Naive thymus-derived CD8-positive, alpha-beta T cell (primary cell): ENCODE measurements at regions not wholly inside any gene's neighbourhood (a gene's known extent, or its start where the extent isn't known, plus 50 kb on each side); places are given as distances from the start of the nearest gene placed in this dataset.

Experiments
- ATAC-seq, 2 donors: fragments of 150-1000 bp; cut with Tn5 transposase in 1 of 2; sonication (Bioruptor Pico), chemical (Tn5 transposase) in 1 of 2; 1 replicate in 1 of 2; 2 replicates in 1 of 2; pipeline ENCODE4 v1.10.0; 2021; ENCODE audit warnings: mild to moderate bottlenecking in 2 of 2, moderate library complexity in 2 of 2
- POLR2A ChIA-PET: fragments of 350-600 bp; sonication (Branson Sonifier 250); formaldehyde crosslinking; loops from one replicate; lab custom pipeline; 2021; ENCODE audit warnings: antibody characterized with exemption; lab: Charles Lee
- DNase-seq, 10 donors: peaks; one replicate each; pipeline versions ENCODE4 v3.0.0 to v3.0.0-alpha.2; 2020 to 2022
- H3K27ac Mint-ChIP-seq, 10 donors: one replicate each; pipeline ENCODE4 v1.8.0; 2020 to 2022; ENCODE audit warnings: mild to moderate bottlenecking in 10 of 10, mixed read lengths in 10 of 10, moderate library complexity in 4 of 10, inconsistent platforms in 1 of 10
- H3K27me3 Mint-ChIP-seq, 5 donors: one replicate each; pipeline ENCODE4 v1.8.0; 2021 to 2022; ENCODE audit warnings: mixed read lengths in 5 of 5
- H3K36me3 Mint-ChIP-seq, 3 donors: one replicate each; pipeline ENCODE4 v1.8.0; 2020 to 2022; ENCODE audit warnings: mixed read lengths in 3 of 3, mild to moderate bottlenecking in 2 of 3, inconsistent platforms in 1 of 3
- H3K4me1 Mint-ChIP-seq, 4 donors: one replicate each; pipeline ENCODE4 v1.8.0; 2021 to 2022; ENCODE audit warnings: mixed read lengths in 4 of 4
- H3K4me3 Mint-ChIP-seq, 10 donors: one replicate each; pipeline ENCODE4 v1.8.0; 2020 to 2022; ENCODE audit warnings: mild to moderate bottlenecking in 10 of 10, mixed read lengths in 10 of 10, moderate library complexity in 6 of 10, inconsistent platforms in 1 of 10
- H3K9me3 Mint-ChIP-seq, 9 donors: one replicate each; pipeline ENCODE4 v1.8.0; 2020 to 2022; ENCODE audit warnings: mixed read lengths in 9 of 9, mild to moderate bottlenecking in 3 of 9, inconsistent platforms in 1 of 9, moderate library complexity in 1 of 9

DNA sequence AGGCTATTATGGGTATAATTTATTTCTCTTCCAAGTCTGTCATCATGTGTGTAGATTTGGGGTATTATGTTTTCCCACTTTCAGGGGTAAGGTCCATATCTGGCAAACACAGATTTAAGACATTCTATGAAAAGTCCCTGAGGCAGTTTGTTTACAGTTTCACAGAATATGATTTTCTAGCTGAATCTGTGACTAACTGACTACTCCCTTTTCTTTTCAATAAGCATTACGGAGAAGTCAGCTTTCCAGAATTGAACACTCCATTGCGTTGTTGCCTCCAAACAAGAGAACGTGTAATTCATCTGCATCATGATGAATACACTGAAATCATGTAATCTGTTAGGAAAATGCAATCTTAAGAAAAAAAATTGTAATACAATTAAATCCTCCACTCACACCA is 226.7 kb upstream of the SFRP2 start:
- Mint-ChIP-seq H3K9me3 (no peaks in the 10 kb centered on the region), H3K27me3 (peaks cover 0 to 11% (median 4%) of the 10 kb centered on the region in 5 donors), H3K4me3 (no peak overlapping the region), H3K27ac (no peak overlapping the region), H3K36me3 (no peaks in the 10 kb centered on the region), H3K4me1 (no peaks in the 10 kb centered on the region)
- POLR2A ChIA-PET = no interaction called here
- no peak for ATAC-seq
- no peak for DNase-seq

DNA sequence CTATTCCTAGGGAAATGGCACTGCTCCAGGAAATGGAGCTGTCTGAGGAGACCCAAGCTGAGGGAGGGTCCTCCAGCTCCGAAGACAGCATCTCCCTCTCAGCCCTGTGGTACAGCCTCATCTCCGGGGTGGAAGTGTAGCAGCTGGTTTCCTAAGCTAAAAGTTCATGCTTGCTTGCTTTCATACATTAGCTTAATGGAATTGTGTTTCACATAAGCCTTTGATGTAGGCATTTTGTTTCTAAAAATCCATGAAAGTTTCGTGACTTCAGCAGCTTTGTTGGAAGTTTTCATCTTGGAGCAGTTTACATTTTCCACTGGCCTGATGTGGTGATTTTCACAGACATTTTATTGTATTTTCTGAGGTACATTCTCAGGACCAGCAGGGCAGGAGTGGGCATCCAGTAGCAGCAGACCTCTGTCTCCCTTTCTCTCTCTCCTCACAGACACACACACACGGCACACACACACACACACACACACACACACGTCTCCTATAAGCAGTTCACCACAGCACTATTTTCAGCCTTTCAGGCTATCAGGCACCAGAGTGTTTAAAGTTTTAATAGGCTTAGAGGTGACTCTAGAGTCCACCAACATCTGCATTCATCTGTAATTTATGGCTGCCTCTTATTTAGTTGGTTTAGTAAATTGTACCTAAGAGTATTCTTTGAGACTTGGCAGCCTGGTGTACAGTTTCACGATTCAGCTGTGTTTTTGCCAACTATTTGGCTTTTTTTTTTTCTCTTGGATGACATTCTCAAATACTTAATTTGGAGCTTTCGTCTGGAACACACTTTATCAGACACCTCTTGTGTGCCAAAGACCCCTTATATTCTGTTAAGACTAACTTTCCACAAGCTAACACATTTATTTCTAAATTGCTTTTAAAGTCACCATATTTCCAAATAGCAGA is 225.8 kb upstream of the SFRP2 start:
- Mint-ChIP-seq H3K27me3 (peaks cover 0 to 11% (median 4%) of the 10 kb centered on the region in 5 donors), H3K4me3 (no peak overlapping the region), H3K27ac (no peak overlapping the region), H3K4me1 (no peaks in the 10 kb centered on the region), H3K36me3 (no peaks in the 10 kb centered on the region), H3K9me3 (no peaks in the 10 kb centered on the region)
- POLR2A ChIA-PET = no interaction called here
- DNase-seq (no peak), ATAC-seq (no peak)

DNA sequence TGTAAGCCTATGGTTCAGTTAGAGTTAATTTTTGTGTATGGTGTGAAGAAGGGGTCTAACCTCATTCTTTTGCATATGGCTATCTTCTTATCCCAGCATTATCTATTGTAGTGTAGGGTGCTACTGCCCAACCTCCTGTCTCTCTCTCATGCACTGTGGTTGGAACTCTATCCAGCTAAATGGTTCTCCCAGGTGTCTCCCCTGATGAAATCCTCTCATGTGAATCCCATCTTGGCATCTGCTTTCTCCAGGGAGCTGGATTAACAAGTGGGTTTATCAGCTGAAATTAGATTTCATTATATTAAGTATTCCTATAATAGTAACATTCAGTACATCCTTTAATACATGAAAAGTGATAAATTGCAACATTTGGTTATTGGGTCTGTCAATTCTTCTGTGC is 224.7 kb upstream of the SFRP2 start:
- Mint-ChIP-seq H3K4me1 (no peaks in the 10 kb centered on the region), H3K27me3 (peaks cover 0 to 11% (median 4%) of the 10 kb centered on the region in 5 donors), H3K4me3 (no peak overlapping the region), H3K27ac (no peak overlapping the region), H3K9me3 (no peaks in the 10 kb centered on the region), H3K36me3 (no peaks in the 10 kb centered on the region)
- POLR2A ChIA-PET = no interaction called here
- ATAC-seq = no peak
- DNase-seq = no peak

DNA sequence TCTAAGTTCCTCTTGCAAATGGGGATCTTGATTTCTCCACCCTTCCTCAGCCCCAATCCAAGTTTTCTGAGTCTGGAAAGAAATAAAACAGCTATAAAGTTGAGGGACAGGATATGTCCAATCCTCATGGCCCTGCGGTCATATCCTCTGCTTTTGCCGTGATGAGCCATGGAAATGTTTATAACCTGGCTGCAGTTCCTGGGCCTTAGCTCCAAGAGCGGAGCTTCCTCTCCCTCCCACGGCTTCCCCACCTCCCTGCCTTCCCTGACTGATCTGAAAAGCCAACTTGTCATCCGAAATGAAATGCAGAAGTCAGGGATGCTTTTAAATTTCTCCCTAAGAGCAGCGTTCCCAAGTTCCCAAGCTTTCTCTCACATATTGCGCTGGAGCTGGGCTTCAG is 221.5 kb upstream of the SFRP2 start:
- Mint-ChIP-seq H3K36me3 (no peaks in the 10 kb centered on the region), H3K27ac (no peak overlapping the region)

DNA sequence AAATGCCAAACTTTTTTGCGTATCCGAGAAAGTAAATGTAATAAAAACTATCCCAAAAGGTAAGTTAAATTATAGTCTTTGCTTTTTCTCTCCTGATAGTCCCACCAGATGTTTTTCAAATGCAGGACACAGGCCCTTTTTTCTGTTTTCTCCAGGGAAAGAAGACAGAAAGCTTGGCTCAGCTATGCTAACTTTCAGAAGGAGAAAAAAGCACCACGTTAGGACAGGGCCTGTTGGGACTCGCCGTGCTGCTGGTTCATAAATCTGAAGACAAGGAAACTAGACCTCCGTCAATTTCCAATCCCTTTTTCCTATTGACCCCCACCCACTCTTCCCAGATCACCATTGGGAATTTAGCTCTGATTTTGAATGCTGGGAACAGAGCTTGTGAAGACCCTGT is 220.9 kb upstream of the SFRP2 start:
- Mint-ChIP-seq H3K27ac (no peak overlapping the region), H3K27me3 (peaks cover 0 to 6% (median 2%) of the 10 kb centered on the region in 5 donors), H3K36me3 (no peaks in the 10 kb centered on the region), H3K4me3 (no peak overlapping the region), H3K9me3 (no peaks in the 10 kb centered on the region), H3K4me1 (no peaks in the 10 kb centered on the region)
- DNase-seq (no peak), ATAC-seq (no peak)
- POLR2A ChIA-PET = no interaction called here

More for the DNA sequence above, 221.5 kb upstream of the SFRP2 start:
- POLR2A ChIA-PET = no interaction called here
- no peak for DNase-seq
- no peak for ATAC-seq
- Mint-ChIP-seq H3K9me3 (no peaks in the 10 kb centered on the region), H3K4me1 (no peaks in the 10 kb centered on the region), H3K4me3 (no peak overlapping the region), H3K27me3 (peaks cover 0 to 8% (median 0%) of the 10 kb centered on the region in 5 donors)

DNA sequence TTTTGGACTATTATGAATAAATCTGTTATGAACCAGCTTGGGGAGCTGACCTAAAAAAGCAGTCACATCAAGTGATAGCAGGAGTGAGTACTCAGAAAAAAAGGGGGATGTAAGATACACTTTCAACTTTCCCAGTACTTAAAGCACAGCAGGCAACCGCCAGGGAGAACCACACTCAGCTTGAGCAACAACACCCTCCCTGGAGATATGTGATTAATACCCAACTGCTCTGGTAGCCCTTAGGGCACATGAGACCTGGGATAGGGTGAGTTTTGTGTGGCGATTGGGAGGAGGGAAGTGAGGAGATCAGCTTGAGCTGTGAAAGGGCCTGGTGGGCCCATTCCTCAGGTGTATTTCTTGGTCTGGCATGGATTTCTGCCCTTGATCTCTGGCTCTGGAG is 220.3 kb upstream of the SFRP2 start:
- ATAC-seq = no peak

DNA sequence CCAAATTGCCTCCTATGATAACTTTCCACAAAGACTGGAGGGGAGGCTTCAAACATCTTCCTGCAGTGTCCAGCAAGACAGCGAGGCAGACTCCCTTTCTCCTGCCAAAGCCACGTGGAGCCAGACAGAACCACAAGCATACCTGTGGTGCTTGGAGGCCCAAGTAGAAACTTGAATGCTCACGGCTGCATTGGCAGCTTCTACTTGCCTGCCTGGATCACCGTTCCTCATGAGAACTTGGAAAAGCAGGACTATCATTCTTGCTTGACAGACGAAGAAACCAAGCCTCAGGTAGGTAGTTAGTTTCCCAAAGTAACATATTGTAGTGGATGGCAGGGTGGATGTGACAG is 216.3 kb upstream of the SFRP2 start:
- H3K9me3 Mint-ChIP-seq = no peaks in the 10 kb centered on the region
- no peak for DNase-seq
- H3K4me1 Mint-ChIP-seq = no peaks in the 10 kb centered on the region
- no peak for ATAC-seq
- POLR2A ChIA-PET = no interaction called here
- H3K27ac Mint-ChIP-seq = no peak overlapping the region
- H3K27me3 Mint-ChIP-seq = peaks cover 6 to 25% (median 8%) of the 10 kb centered on the region in 5 donors
- no peaks in the 10 kb centered on the region for H3K36me3 Mint-ChIP-seq
- no peak overlapping the region for H3K4me3 Mint-ChIP-seq

More for the DNA sequence above, 220.3 kb upstream of the SFRP2 start:
- no peaks in the 10 kb centered on the region for H3K9me3 Mint-ChIP-seq
- peaks cover 0 to 5% (median 3%) of the 10 kb centered on the region in 5 donors for H3K27me3 Mint-ChIP-seq
- POLR2A ChIA-PET = no interaction called here
- no peak overlapping the region for H3K4me3 Mint-ChIP-seq
- H3K36me3 Mint-ChIP-seq = no peaks in the 10 kb centered on the region
- no peak for DNase-seq
- H3K27ac Mint-ChIP-seq = no peak overlapping the region
- H3K4me1 Mint-ChIP-seq = no peaks in the 10 kb centered on the region

DNA sequence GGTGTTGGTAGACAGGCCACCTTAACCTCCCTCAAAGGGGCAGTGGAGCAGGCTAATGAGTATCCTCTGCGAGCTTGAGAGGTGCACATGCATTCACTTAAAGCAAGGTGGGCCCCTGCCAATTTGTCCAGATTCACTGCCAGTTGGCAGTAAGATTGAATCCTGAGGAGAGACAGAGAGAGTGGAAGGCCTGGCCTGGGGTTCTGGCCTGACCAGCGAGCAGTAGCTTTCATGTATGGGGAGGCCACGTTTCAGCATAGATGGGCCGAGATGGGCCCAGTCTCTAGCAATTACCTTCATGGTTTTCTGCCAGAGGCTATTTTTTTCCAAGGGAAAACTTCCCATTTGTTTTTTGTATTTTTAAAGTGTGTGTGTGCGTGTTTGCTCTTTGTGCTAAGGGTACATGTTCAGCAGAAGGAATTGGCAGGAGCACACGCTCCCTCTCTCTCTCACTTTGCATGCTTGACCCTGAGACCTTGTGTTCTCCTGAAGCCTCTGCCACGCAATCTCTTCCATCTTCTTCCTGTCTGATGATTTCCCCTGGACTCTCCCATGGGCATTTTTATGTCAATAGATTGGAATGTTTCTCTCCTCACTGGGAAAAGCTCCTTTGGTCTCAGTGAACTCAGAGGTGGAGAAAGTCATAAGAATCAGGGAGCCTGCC is 215.8 kb upstream of the SFRP2 start:
- POLR2A ChIA-PET = no interaction called here
- no peaks in the 10 kb centered on the region for H3K36me3 Mint-ChIP-seq
- H3K27ac Mint-ChIP-seq = no peak overlapping the region
- DNase-seq (no peak), ATAC-seq (no peak)
- H3K4me3 Mint-ChIP-seq = no peak overlapping the region
- H3K4me1 Mint-ChIP-seq = no peaks in the 10 kb centered on the region
- H3K27me3 Mint-ChIP-seq = peaks cover 10 to 30% (median 12%) of the 10 kb centered on the region in 5 donors
- H3K9me3 Mint-ChIP-seq = no peaks in the 10 kb centered on the region

DNA sequence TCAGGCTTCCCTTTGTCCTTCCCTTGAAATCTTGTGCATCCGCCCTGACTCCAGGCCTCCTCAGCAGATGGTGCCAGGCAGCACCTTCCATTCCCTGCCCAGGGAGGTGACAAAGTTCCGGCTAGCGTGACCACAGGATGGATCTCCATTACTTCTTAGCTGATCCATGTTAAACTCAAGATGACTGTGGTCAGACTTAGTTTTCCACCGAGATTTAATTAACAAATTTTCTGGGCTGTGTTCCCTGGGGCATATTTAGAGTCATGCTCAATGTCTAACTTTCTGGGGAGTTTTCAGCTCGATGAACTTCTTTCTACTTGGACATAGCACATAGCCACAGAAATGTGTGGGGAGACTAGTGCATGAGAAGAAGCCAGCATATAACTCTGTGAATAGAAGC is 215.1 kb upstream of the SFRP2 start:
- peaks cover 0 to 1% (median 0%) of the 10 kb centered on the region in 9 donors for H3K9me3 Mint-ChIP-seq
- no peaks in the 10 kb centered on the region for H3K4me1 Mint-ChIP-seq
- POLR2A ChIA-PET = no interaction called here
- ATAC-seq = no peak
- no peak overlapping the region for H3K27ac Mint-ChIP-seq
- DNase-seq = no peak
- no peak overlapping the region for H3K4me3 Mint-ChIP-seq
- no peaks in the 10 kb centered on the region for H3K36me3 Mint-ChIP-seq
- H3K27me3 Mint-ChIP-seq = peaks cover 10 to 30% (median 14%) of the 10 kb centered on the region in 5 donors

DNA sequence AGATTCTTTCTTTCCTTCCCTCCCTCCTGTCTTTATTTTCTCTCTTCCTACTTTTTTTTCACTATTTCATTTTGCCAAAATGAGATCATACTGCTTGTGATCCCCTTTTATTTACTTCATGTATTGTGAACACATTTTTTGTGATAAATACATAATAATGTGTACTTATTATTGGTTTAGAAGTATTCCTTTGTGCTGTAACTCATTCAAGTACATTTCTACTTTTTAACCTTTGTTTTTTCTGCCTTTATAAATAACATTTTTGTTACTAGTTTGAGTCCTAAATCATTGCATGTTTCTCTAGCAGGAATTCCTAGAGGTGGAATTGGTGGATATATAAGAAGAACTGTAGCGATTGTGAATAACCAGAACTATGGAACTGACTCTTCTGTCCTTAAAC is 214.5 kb upstream of the SFRP2 start:
- Mint-ChIP-seq H3K4me3 (no peak overlapping the region), H3K4me1 (no peaks in the 10 kb centered on the region), H3K36me3 (no peaks in the 10 kb centered on the region), H3K27ac (no peak overlapping the region), H3K9me3 (peaks cover 0 to 8% (median 0%) of the 10 kb centered on the region in 9 donors), H3K27me3 (peaks cover 10 to 30% (median 15%) of the 10 kb centered on the region in 5 donors)
- no peak for DNase-seq
- POLR2A ChIA-PET = no interaction called here
- no peak for ATAC-seq

DNA sequence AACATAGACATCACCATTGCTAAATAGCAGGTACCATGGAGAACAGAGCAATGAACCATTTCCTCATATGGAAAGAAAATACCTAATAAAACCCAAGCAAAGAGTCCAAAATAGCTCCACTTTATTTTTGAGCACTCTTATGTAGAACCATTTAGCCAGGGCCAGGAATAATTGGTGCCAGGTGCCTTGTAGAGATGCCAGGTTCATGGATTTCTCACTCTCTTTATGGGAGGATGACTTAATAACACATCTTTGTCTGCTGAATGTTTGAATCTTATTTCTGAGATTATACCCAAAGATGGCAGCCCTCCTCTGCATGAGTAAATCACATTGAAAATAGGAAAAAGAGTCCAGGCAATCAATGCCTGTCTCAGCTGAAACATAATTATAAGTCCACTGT is 212.3 kb upstream of the SFRP2 start:
- Mint-ChIP-seq H3K36me3 (peaks cover 0 to 17% (median under 1%) of the 10 kb centered on the region in 3 donors), H3K27ac (no peak overlapping the region), H3K9me3 (peaks cover 0 to 30% (median 10%) of the 10 kb centered on the region in 9 donors), H3K4me3 (no peak overlapping the region), H3K4me1 (no peaks in the 10 kb centered on the region), H3K27me3 (peaks cover 13 to 50% (median 17%) of the 10 kb centered on the region in 5 donors)
- POLR2A ChIA-PET = no interaction called here
- DNase-seq = no peak
- ATAC-seq = no peak

DNA sequence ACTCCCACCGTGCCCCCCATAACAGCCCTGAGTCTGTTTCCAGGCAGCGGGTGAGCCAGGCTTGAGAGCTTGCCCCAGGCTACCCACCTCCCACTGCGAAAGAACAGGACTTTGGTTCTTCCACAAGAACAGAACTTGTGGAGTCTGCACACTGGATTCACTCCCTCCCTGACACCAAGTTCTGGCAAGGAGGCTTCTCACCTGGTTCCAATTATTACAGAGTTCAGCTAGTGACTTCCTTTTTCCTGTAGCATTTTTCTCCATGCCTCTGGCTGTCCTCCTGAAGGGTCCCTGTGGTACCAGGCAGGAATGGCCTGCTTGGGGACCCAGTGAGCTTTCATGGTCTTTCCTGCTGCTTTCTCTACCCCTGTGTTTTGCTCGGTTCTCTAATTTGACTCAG is 208.6 kb upstream of the SFRP2 start:
- H3K36me3 Mint-ChIP-seq = peaks cover 0 to 19% (median 5%) of the 10 kb centered on the region in 3 donors
- H3K4me1 Mint-ChIP-seq = no peaks in the 10 kb centered on the region
- H3K9me3 Mint-ChIP-seq = peaks cover 0 to 44% (median 17%) of the 10 kb centered on the region in 9 donors
- H3K27ac Mint-ChIP-seq = no peak overlapping the region
- H3K4me3 Mint-ChIP-seq = no peak overlapping the region
- no peak for ATAC-seq
- DNase-seq = no peak
- POLR2A ChIA-PET = no interaction called here
- peaks cover 9 to 57% (median 22%) of the 10 kb centered on the region in 5 donors for H3K27me3 Mint-ChIP-seq

DNA sequence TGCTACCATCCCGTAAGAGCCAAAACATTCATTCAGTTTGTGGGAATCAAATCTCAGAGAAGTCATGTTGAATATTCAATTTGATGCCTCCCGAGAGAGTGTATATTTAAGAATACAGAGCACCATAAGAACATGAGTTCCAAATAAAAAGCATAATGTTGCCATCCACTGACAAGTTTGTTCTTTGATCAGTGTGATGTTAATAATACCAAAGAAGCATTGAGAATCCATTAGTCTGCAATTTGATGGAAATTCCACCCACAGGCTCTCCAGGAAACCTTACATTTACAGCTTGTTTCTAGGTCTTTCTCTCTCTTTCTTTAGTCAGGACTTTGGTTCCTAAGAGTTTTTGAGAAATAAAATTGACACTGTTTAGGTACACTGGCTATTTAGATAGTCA is 200.6 kb upstream of the SFRP2 start:
- no peak for ATAC-seq
- POLR2A ChIA-PET = no interaction called here
- Mint-ChIP-seq H3K27ac (no peak overlapping the region), H3K4me1 (no peaks in the 10 kb centered on the region), H3K4me3 (no peak overlapping the region), H3K27me3 (peaks cover 2 to 43% (median 12%) of the 10 kb centered on the region in 5 donors), H3K9me3 (peaks cover 0 to 13% (median 7%) of the 10 kb centered on the region in 9 donors), H3K36me3 (peaks cover 0 to 9% (median 0%) of the 10 kb centered on the region in 3 donors)
- DNase-seq = no peak
